ENCODE measurements at regions not wholly inside any gene's neighbourhood (a gene's known extent, or its start where the extent isn't known, plus 50 kb on each side); places are given as distances from the start of the nearest gene placed in this dataset.

DNA sequence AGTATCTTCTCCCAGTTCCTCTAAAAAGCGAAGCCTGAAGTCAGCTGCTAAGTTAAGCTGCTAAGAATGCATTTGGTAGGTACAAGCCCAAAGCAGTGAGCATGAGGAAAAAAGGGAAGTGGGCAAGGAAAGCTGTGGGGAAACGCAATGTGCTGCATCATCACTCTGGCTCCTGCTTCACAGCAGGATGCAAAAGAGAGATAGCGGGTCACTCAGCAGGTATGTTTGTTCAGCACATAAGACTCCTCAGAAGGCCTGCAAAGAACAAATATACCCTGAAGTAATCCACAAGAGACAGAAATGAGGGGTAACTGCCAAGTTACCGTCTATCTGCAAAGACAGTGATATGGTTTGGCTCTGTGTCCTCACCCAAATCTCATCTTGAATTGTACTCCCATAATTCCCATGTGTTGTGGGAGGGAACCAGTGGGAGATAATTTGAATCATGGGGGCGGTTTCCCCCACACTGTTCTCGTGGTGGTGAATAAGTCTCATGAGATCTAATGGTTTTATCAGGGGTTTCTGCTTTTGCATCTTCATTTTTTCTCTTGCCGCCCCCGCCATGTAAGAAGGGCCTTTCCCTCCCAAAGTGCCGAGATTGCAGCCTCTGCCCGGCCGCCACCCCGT, 127.4 kb upstream of the EGLN3 start (continued):
- peak in 1 of 2 experiments; percentile 67; a peak in 1 of 3 replicates for TF ChIP-seq CBX3 (IDR thresholded peaks at IDR 0.05; ENCODE audit: borderline replicate concordance in 1 of 2, low read length in 2 of 2)
- TF ChIP-seq ZNF232 (CRISPR knock-in tag; IDR thresholded peaks at IDR 0.05): no peak
- no peak for TF ChIP-seq CBX2 (IDR thresholded peaks at IDR 0.05; ENCODE audit: insufficient read depth, low read length, poor library complexity, severe bottlenecking)
- peak; percentile 88; the same call in 1 of the 2 replicates for TF ChIP-seq MTA3 (IDR thresholded peaks at IDR 0.05; ENCODE audit: borderline replicate concordance)
- peak; percentile 99 for TF ChIP-seq ZNF316 (IDR thresholded peaks at IDR 0.05)
- TF ChIP-seq ARID1B (IDR thresholded peaks at IDR 0.05): peak; percentile 96
- TF ChIP-seq PHB2 (IDR thresholded peaks at IDR 0.05; ENCODE audit: low read depth): peak; percentile 68
- TF ChIP-seq RNF2 (IDR thresholded peaks at IDR 0.05): peak; percentile 64; the same call in 1 of the 2 replicates
- no peak for TF ChIP-seq RBBP5 (IDR thresholded peaks at IDR 0.05; ENCODE audit: borderline replicate concordance, insufficient read depth, low read length, poor library complexity, severe bottlenecking)
- TF ChIP-seq ZNF644 (tag; IDR thresholded peaks at IDR 0.05; ENCODE audit: low read depth): 0 out of 2 replicates have a peak, but pooled peaks have one; percentile 53
- 0 out of 2 replicates have a peak, but pooled peaks have one; percentile 46 for TF ChIP-seq GATAD2B (IDR thresholded peaks at IDR 0.05; ENCODE audit: borderline replicate concordance)
- peak; percentile 74; the same call in 1 of the 2 replicates for TF ChIP-seq KLF16 (IDR thresholded peaks at IDR 0.05)
- TF ChIP-seq BCOR (IDR thresholded peaks at IDR 0.05): peak; percentile 59
- TF ChIP-seq CBFA2T3 (IDR thresholded peaks at IDR 0.05): peak; percentile 96
- peak; percentile 91 for TF ChIP-seq SOX6 (IDR thresholded peaks at IDR 0.05)
- TF ChIP-seq LEF1 (IDR thresholded peaks at IDR 0.05): peak; percentile 74; the same call in 1 of the 2 replicates
- TF ChIP-seq MEIS2 (IDR thresholded peaks at IDR 0.05; ENCODE audit: partially characterized antibody): peak; percentile 85
- TF ChIP-seq POLR3A (IDR thresholded peaks at IDR 0.05; ENCODE audit: borderline replicate concordance, extremely low read depth, insufficient read depth, insufficient read length): no peak
- peak; percentile 89 for TF ChIP-seq GATAD2A (IDR thresholded peaks at IDR 0.05)
- TF ChIP-seq MAFG (tag; conservative IDR thresholded peaks at IDR 0.05): peak; percentile 95
- TF ChIP-seq NCOA1 (IDR thresholded peaks at IDR 0.05; ENCODE audit: low read depth): peak; percentile 78; the same call in 1 of the 2 replicates
- peak; percentile 17 for TF ChIP-seq DACH1 (IDR thresholded peaks at IDR 0.05; ENCODE audit: partially characterized antibody)
- TF ChIP-seq BCLAF1 (IDR thresholded peaks at IDR 0.05; ENCODE audit: borderline replicate concordance in 1 of 2, control insufficient read depth in 1 of 2, low read depth in 2 of 2, low read length in 1 of 2): no peak
- TF ChIP-seq, protein P1, sequence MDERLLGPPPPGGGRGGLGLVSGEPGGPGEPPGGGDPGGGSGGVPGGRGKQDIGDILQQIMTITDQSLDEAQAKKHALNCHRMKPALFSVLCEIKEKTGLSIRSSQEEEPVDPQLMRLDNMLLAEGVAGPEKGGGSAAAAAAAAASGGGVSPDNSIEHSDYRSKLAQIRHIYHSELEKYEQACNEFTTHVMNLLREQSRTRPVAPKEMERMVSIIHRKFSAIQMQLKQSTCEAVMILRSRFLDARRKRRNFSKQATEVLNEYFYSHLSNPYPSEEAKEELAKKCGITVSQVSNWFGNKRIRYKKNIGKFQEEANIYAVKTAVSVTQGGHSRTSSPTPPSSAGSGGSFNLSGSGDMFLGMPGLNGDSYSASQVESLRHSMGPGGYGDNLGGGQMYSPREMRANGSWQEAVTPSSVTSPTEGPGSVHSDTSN (CRISPR knock-in tag; IDR thresholded peaks at IDR 0.05; ENCODE audit: low read depth): no peak
- TF ChIP-seq, protein P1 (tag; conservative IDR thresholded peaks at IDR 0.05; ENCODE audit: low read depth): peak; percentile 40
- no peak for TF ChIP-seq BDP1 (IDR thresholded peaks at IDR 0.05; ENCODE audit: insufficient read depth, insufficient read length)

All from K562 (cell line).